Tibial nerve (tissue), 4 donors: ENCODE measurements at regions not wholly inside any gene's neighbourhood (a gene's known extent, or its start where the extent isn't known, plus 50 kb on each side); places are given as distances from the start of the nearest gene placed in this dataset.

Experiments used
- DNase-seq, 2 donors: peaks; one replicate each; pipeline ENCODE4 v3.0.0-alpha.2; 2019; ENCODE audit warnings: low spot score in 2 of 2
- H3K27ac ChIP-seq, 4 donors: fragments of 200-600 bp; sonication (generic) in 3 of 4; one replicate each; pipeline ENCODE4 v1.5.1; 2017 to 2019; ENCODE audit warnings: mild to moderate bottlenecking in 1 of 4
- H3K27me3 ChIP-seq, 2 donors: fragments of 200-600 bp; sonication (generic) in 1 of 2; one replicate each; pipeline versions ENCODE4 v1.5.1 to v1.6.0; 2017 to 2019
- H3K36me3 ChIP-seq, 3 donors: fragments of 200-600 bp; sonication (generic); one replicate each; pipeline ENCODE4 v1.5.1; 2018 to 2019
- H3K4me1 ChIP-seq, 4 donors: fragments of 200-600 bp; sonication (generic) in 3 of 4; one replicate each; pipeline ENCODE4 v1.5.1; 2017 to 2019
- H3K4me3 ChIP-seq, 4 donors: fragments of 200-600 bp; sonication (generic) in 3 of 4; one replicate each; pipeline ENCODE4 v1.5.1; 2017 to 2019; ENCODE audit warnings: mild to moderate bottlenecking in 1 of 4, moderate library complexity in 1 of 4
- H3K9me3 ChIP-seq, 4 donors: fragments of 200-600 bp; sonication (generic) in 3 of 4; one replicate each; pipeline ENCODE4 v1.5.1; 2017 to 2019
- CTCF ChIP-seq, 5 experiments: fragments of 200-600 bp in 3 of 5; fragments of 450-650 bp in 2 of 5; sonication (generic) in 3 of 5; IDR thresholded peaks; one replicate each; pipeline ENCODE4 v1.5.1; 2016 to 2019; ENCODE audit warnings: antibody characterized with exemption in 5 of 5, mild to moderate bottlenecking in 3 of 5, moderate library complexity in 2 of 5
- EP300 ChIP-seq, 2 donors: sonication (generic); formaldehyde crosslinking; IDR thresholded peaks; one replicate each; pipeline ENCODE4 v1.6.1; 2017; ENCODE audit warnings: antibody characterized with exemption in 2 of 2, mild to moderate bottlenecking in 1 of 2
- POLR2A ChIP-seq, 2 donors: fragments of 450-650 bp; IDR thresholded peaks; one replicate each; pipeline ENCODE4 v1.6.1; 2017; ENCODE audit warnings: antibody characterized with exemption in 2 of 2, mild to moderate bottlenecking in 2 of 2, moderate library complexity in 2 of 2
- WGBS, 2 donors: methylation state at CpG; one replicate each; pipeline ENCODE4 v1.1.5; 2018; 5-methylcytosine and 5-hydroxymethylcytosine counted together

- Histone ChIP-seq H3K36me3 (no peaks in the 10 kb centered on the region), H3K4me3 (no peak overlapping the region), H3K4me1 (no peaks in the 10 kb centered on the region), H3K9me3 (peaks cover 0 to 3% (median 0%) of the 10 kb centered on the region in 4 donors), H3K27ac (no peak overlapping the region), H3K27me3 (no peaks in the 10 kb centered on the region)
- 47 to 64% methylated on average over 3 of the region's 3 CpGs for WGBS, 2 donors
- TF ChIP-seq EP300 (IDR thresholded peaks at IDR 0.05) = no peak
- TF ChIP-seq CTCF (IDR thresholded peaks at IDR 0.05) = no peak
- no peak for DNase-seq
Observed at GRCh38 chr6:66860328-66860727, 1153.3 kb upstream of the EYS start.

GRCh38 chr6:66858196-66858595 is 1151.2 kb upstream of the EYS start:
- Histone ChIP-seq H3K9me3 (no peaks in the 10 kb centered on the region), H3K4me3 (no peak overlapping the region), H3K27me3 (no peaks in the 10 kb centered on the region), H3K36me3 (no peaks in the 10 kb centered on the region), H3K4me1 (no peaks in the 10 kb centered on the region), H3K27ac (no peak overlapping the region)
- TF ChIP-seq CTCF (IDR thresholded peaks at IDR 0.05) (no peak), EP300 (IDR thresholded peaks at IDR 0.05) (no peak), POLR2A (IDR thresholded peaks at IDR 0.05) (no peak)
- WGBS, 2 donors = 75 to 76% methylated on average over 2 of the region's 2 CpGs
- no peak for DNase-seq

- no peaks in the 10 kb centered on the region for H3K4me1 ChIP-seq
- no peaks in the 10 kb centered on the region for H3K36me3 ChIP-seq
- H3K27ac ChIP-seq = peak overlapping the region in 1 of 4 donors; percentile 51
- TF ChIP-seq CTCF (IDR thresholded peaks at IDR 0.05) (no peak), EP300 (IDR thresholded peaks at IDR 0.05) (no peak), POLR2A (IDR thresholded peaks at IDR 0.05) (no peak)
- H3K4me3 ChIP-seq = no peak overlapping the region
- H3K9me3 ChIP-seq = no peaks in the 10 kb centered on the region
- no peaks in the 10 kb centered on the region for H3K27me3 ChIP-seq
- no peak for DNase-seq
Observed at GRCh38 chr6:66854014-66854413, 1147.0 kb upstream of the EYS start.

- H3K4me3 ChIP-seq = no peak overlapping the region
- H3K27me3 ChIP-seq = no peaks in the 10 kb centered on the region
- 37 to 46% methylated on average over 3 of the region's 3 CpGs for WGBS, 2 donors
- no peak for DNase-seq
- no peak for TF ChIP-seq POLR2A (IDR thresholded peaks at IDR 0.05)
- peak in 1 of 2 donors; percentile 13 for TF ChIP-seq EP300 (IDR thresholded peaks at IDR 0.05)
- no peaks in the 10 kb centered on the region for H3K9me3 ChIP-seq
- H3K36me3 ChIP-seq = no peaks in the 10 kb centered on the region
- no peaks in the 10 kb centered on the region for H3K4me1 ChIP-seq
- no peak overlapping the region for H3K27ac ChIP-seq
Observed at GRCh38 chr6:66851930-66852329, 1144.9 kb upstream of the EYS start.

- no peaks in the 10 kb centered on the region for H3K9me3 ChIP-seq
- H3K4me1 ChIP-seq = no peaks in the 10 kb centered on the region
- H3K4me3 ChIP-seq = no peak overlapping the region
- H3K27me3 ChIP-seq = no peaks in the 10 kb centered on the region
- no peaks in the 10 kb centered on the region for H3K36me3 ChIP-seq
- TF ChIP-seq EP300 (IDR thresholded peaks at IDR 0.05) = no peak
- TF ChIP-seq CTCF (IDR thresholded peaks at IDR 0.05) = no peak
- no peak for TF ChIP-seq POLR2A (IDR thresholded peaks at IDR 0.05)
- H3K27ac ChIP-seq = no peak overlapping the region
- DNase-seq = no peak
Observed at GRCh38 chr6:66849843-66850242, 1142.8 kb upstream of the EYS start.

- Histone ChIP-seq H3K36me3 (no peaks in the 10 kb centered on the region), H3K27me3 (no peaks in the 10 kb centered on the region), H3K9me3 (no peaks in the 10 kb centered on the region), H3K4me1 (no peaks in the 10 kb centered on the region), H3K4me3 (no peak overlapping the region), H3K27ac (no peak overlapping the region)
- TF ChIP-seq CTCF (IDR thresholded peaks at IDR 0.05) (no peak), EP300 (IDR thresholded peaks at IDR 0.05) (no peak), POLR2A (IDR thresholded peaks at IDR 0.05) (no peak)
- no peak for DNase-seq
- WGBS, 2 donors = 72 to 79% methylated on average over 3 of the region's 3 CpGs
Observed at GRCh38 chr6:66848244-66848953, 1141.4 kb upstream of the EYS start.
